ENCODE measurements at regions not wholly inside any gene's neighbourhood (a gene's known extent, or its start where the extent isn't known, plus 50 kb on each side); places are given as distances from the start of the nearest gene placed in this dataset.

DNA sequence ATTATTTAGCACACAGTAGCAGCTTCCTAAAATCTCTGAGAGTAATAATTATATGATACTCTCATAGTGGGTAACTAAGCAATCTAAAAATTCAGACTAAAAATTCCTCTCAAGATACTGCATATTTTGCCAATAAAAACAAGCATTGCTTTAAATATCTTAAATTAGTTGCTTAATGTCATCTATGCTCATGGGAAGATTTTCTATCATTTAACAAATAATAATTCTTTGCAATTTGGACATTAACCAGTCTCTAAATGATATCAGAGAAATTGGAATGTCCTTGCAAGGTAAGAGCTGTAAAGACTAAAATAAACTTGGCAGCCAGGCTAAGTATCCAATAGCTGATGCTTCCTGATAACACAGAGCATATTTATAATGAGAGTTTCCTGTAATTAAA, 221.8 kb downstream of the SNCAIP start (continued):
- TF ChIP-seq, protein P1, sequence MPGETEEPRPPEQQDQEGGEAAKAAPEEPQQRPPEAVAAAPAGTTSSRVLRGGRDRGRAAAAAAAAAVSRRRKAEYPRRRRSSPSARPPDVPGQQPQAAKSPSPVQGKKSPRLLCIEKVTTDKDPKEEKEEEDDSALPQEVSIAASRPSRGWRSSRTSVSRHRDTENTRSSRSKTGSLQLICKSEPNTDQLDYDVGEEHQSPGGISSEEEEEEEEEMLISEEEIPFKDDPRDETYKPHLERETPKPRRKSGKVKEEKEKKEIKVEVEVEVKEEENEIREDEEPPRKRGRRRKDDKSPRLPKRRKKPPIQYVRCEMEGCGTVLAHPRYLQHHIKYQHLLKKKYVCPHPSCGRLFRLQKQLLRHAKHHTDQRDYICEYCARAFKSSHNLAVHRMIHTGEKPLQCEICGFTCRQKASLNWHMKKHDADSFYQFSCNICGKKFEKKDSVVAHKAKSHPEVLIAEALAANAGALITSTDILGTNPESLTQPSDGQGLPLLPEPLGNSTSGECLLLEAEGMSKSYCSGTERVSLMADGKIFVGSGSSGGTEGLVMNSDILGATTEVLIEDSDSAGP (CRISPR knock-in tag; IDR thresholded peaks at IDR 0.05; ENCODE audit: borderline replicate concordance): no peak
- TF ChIP-seq ZNF530 (CRISPR knock-in tag; IDR thresholded peaks at IDR 0.05; ENCODE audit: low read depth) (no peak), EED (CRISPR knock-in tag; IDR thresholded peaks at IDR 0.05) (no peak), PITX1 (CRISPR knock-in tag; IDR thresholded peaks at IDR 0.05) (no peak), WIZ (CRISPR knock-in tag; IDR thresholded peaks at IDR 0.05) (no peak), ZNF12 (CRISPR knock-in tag; IDR thresholded peaks at IDR 0.05) (no peak), TSC22D2 (CRISPR knock-in tag; IDR thresholded peaks at IDR 0.05; ENCODE audit: borderline replicate concordance) (no peak), ZNF652 (CRISPR knock-in tag; IDR thresholded peaks at IDR 0.05; ENCODE audit: borderline replicate concordance, low read depth) (no peak)

DNA sequence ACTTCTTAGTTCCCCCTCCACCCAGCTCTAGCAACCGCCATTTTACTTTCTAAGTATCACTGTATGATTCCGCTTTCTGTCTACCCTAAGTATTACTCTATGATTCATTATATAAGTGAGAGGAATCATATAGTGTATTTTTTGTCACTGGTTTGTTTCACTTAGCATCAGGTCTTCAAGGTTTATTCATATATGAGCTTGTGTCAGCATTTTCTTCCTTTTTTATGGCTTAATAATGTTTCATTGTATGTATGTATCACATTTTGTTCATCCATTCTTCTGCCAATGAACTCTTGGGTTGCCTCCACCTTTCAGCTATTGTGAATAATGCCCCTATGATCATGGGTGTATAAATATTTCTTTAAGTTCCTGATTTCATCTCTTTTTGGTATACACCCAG, 222.8 kb downstream of the SNCAIP start:
- Histone ChIP-seq H2AFZ (ENCODE audit: low read length) (no peak overlapping the region), H3K9ac (ENCODE audit: insufficient read depth, low read depth, low read length) (no peak overlapping the region), H3K4me3 (replicated peaks in 1 of 3; ENCODE audit: insufficient read depth in 1 of 3, low read depth in 2 of 3, low read length in 3 of 3) (no peak overlapping the region), H4K20me1 (ENCODE audit: insufficient read depth, low read length) (no peaks in the 10 kb centered on the region), H3K79me2 (ENCODE audit: insufficient read depth, low read length) (no peaks in the 10 kb centered on the region), H3K9me3 (ENCODE audit: low read length) (no peaks in the 10 kb centered on the region), H3K27ac (ENCODE audit: extremely low read length, insufficient read depth, low read length) (no peak overlapping the region), H3K27me3 (ENCODE audit: control insufficient read depth in 1 of 2, insufficient read depth in 2 of 2, low read length in 2 of 2) (no peaks in the 10 kb centered on the region), H3K36me3 (replicated peaks in 1 of 2; ENCODE audit: control insufficient read depth in 1 of 2, insufficient read depth in 2 of 2, low read length in 2 of 2) (no peaks in the 10 kb centered on the region), H3K4me1 (ENCODE audit: insufficient read depth, low read length) (no peaks in the 10 kb centered on the region), H3K4me2 (ENCODE audit: low read depth, low read length) (no peak overlapping the region)
- intact Hi-C loops (cut with micrococcal nuclease; ENCODE audit: unreplicated experiment): no loop called here
- DNase-seq (ENCODE audit: low spot score) (no peak), ATAC-seq (no peak), FAIRE-seq (no peak)
- BruUV-seq (replicated peaks): no TSS peak
- TF ChIP-seq, protein P2, sequence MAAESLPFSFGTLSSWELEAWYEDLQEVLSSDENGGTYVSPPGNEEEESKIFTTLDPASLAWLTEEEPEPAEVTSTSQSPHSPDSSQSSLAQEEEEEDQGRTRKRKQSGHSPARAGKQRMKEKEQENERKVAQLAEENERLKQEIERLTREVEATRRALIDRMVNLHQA (CRISPR knock-in tag; IDR thresholded peaks at IDR 0.05): no peak
- TF ChIP-seq MAFK (conservative IDR thresholded peaks at IDR 0.05 in 1 of 2, IDR thresholded peaks at IDR 0.05 in 1 of 2; ENCODE audit: low read length in 2 of 2): peak; percentile 49 to 55; a peak in 2 of 4 replicates
- TF ChIP-seq ZNF605 (CRISPR knock-in tag; IDR thresholded peaks at IDR 0.05): no peak
- TF ChIP-seq MAFF (IDR thresholded peaks at IDR 0.05; ENCODE audit: low read depth, low read length): 0 out of 2 replicates have a peak, but pooled peaks have one; percentile 23
- WGBS (ENCODE audit: low lambda C conversion rate): 87% methylated on average over 2 of the region's 2 CpGs
- ChIA-PET CTCF (ENCODE audit: low intra/inter-chr PET ratio, low total read pairs) (no interaction called here), POLR2A (no interaction called here)
- in situ Hi-C loops (cut with HindIII; ENCODE audit: extremely low pct_ligation_motif_present, low pct_unique_long_range_greater_than_20kb): no loop called here
